ENCODE measurements at regions not wholly inside any gene's neighbourhood (a gene's known extent, or its start where the extent isn't known, plus 50 kb on each side); places are given as distances from the start of the nearest gene placed in this dataset.

GRCh38 chr5:128765448-128766061, 199.7 kb upstream of the SLC27A6 start:
- Histone ChIP-seq H3K4me1 (no peaks in the 10 kb centered on the region), H3K9me3 (no peaks in the 10 kb centered on the region), H3K36me3 (no peaks in the 10 kb centered on the region), H3K4me3 (replicated peaks in 1 of 3) (no peak overlapping the region), H3K27me3 (no peaks in the 10 kb centered on the region), H3K27ac (no peak overlapping the region)
- intact Hi-C loops (cut with DNase I): no loop called here
- TF ChIP-seq CTCF (IDR thresholded peaks at IDR 0.05) (no peak), POLR2A (IDR thresholded peaks at IDR 0.05) (no peak)
- 95 to 100% methylated on average over 2 to 3 of the region's 3 CpGs for WGBS, 2 donors
- DNase-seq: no peak

GRCh38 chr5:128766406-128766805, 198.9 kb upstream of the SLC27A6 start:
- H3K27ac ChIP-seq: no peak overlapping the region
- no peaks in the 10 kb centered on the region for H3K9me3 ChIP-seq
- intact Hi-C loops (cut with DNase I): no loop called here
- no peak for DNase-seq
- WGBS, 2 donors: 85 to 88% methylated on average over 2 of the region's 2 CpGs
- H3K27me3 ChIP-seq: no peaks in the 10 kb centered on the region
- no peaks in the 10 kb centered on the region for H3K36me3 ChIP-seq
- no peak overlapping the region for H3K4me3 ChIP-seq (replicated peaks in 1 of 3)
- H3K4me1 ChIP-seq: no peaks in the 10 kb centered on the region
- no peak for TF ChIP-seq CTCF (IDR thresholded peaks at IDR 0.05)
- no peak for TF ChIP-seq POLR2A (IDR thresholded peaks at IDR 0.05)

- no peak overlapping the region for H3K27ac ChIP-seq
- no peaks in the 10 kb centered on the region for H3K9me3 ChIP-seq
- H3K4me3 ChIP-seq (replicated peaks in 1 of 3): no peak overlapping the region
- WGBS, 2 donors: 45 to 62% methylated on average over 2 of the region's 2 CpGs
- TF ChIP-seq POLR2A (IDR thresholded peaks at IDR 0.05): no peak
- TF ChIP-seq CTCF (IDR thresholded peaks at IDR 0.05): no peak
- no peaks in the 10 kb centered on the region for H3K27me3 ChIP-seq
- intact Hi-C loops (cut with DNase I): no loop called here
- no peaks in the 10 kb centered on the region for H3K4me1 ChIP-seq
- no peaks in the 10 kb centered on the region for H3K36me3 ChIP-seq
- DNase-seq: no peak
Observed at GRCh38 chr5:128770907-128771306, 194.4 kb upstream of the SLC27A6 start.

GRCh38 chr5:128772356-128772755, 192.9 kb upstream of the SLC27A6 start:
- no peaks in the 10 kb centered on the region for H3K36me3 ChIP-seq
- no peak overlapping the region for H3K27ac ChIP-seq
- TF ChIP-seq POLR2A (IDR thresholded peaks at IDR 0.05): no peak
- TF ChIP-seq CTCF (IDR thresholded peaks at IDR 0.05): no peak
- DNase-seq: no peak
- no peaks in the 10 kb centered on the region for H3K4me1 ChIP-seq
- H3K27me3 ChIP-seq: no peaks in the 10 kb centered on the region
- no peak overlapping the region for H3K4me3 ChIP-seq (replicated peaks in 1 of 3)
- H3K9me3 ChIP-seq: no peaks in the 10 kb centered on the region
- 77 to 79% methylated on average over 3 of the region's 3 CpGs for WGBS, 2 donors
- intact Hi-C loops (cut with DNase I): no loop called here

GRCh38 chr5:128773378-128773777, 191.9 kb upstream of the SLC27A6 start:
- no peak for DNase-seq
- Histone ChIP-seq H3K4me3 (replicated peaks in 1 of 3) (no peak overlapping the region), H3K27me3 (no peaks in the 10 kb centered on the region), H3K36me3 (no peaks in the 10 kb centered on the region), H3K4me1 (no peaks in the 10 kb centered on the region), H3K27ac (no peak overlapping the region), H3K9me3 (no peaks in the 10 kb centered on the region)
- TF ChIP-seq POLR2A (IDR thresholded peaks at IDR 0.05): no peak
- TF ChIP-seq CTCF (IDR thresholded peaks at IDR 0.05): no peak
- 69 to 71% methylated on average over 4 of the region's 4 CpGs for WGBS, 2 donors
- intact Hi-C loops (cut with DNase I): no loop called here

All from thyroid gland (tissue), 4 donors.